HL-60 (cell line): ENCODE measurements at regions not wholly inside any gene's neighbourhood (a gene's known extent, or its start where the extent isn't known, plus 50 kb on each side); places are given as distances from the start of the nearest gene placed in this dataset.

Experiments
- POLR2AphosphoS5 ChIP-seq: IDR thresholded peaks from 2 replicates; pipeline ENCODE4 v1.6.1; 2012; ENCODE audit warnings: low read depth
- TF ChIP-seq, protein P1 (sequence below): IDR thresholded peaks from 2 replicates; pipeline ENCODE4 v1.6.1; 2012; ENCODE audit warnings: low read depth; ENCODE audit not compliant: insufficient replicate concordance
- TF ChIP-seq, protein P2 (sequence below): IDR thresholded peaks from one replicate; pipeline ENCODE4 v1.5.1; 2011; ENCODE audit warnings: low read length, control low read depth, inconsistent platforms; ENCODE audit not compliant: insufficient read depth

DNA sequence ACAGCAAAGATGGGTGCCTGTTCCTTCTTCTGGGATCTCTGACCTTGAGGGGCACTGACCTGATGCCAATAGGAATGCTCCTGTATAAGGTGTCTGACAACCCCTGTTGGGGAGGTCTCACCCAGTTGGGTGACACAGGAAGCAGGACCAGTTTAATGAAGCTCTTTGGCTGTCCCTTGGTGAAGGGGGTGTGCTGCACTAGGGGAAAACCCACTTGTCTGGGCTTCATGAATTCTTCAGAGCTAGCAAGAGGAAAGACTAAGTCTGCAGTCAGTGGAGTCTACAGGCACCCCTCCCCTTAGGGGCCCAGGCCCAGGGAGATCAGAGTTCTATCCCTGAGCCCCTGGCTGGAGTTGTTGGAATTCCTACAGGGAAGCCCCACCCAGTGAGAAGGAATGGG, 550.8 kb upstream of the CHAC2 start:
- TF ChIP-seq, protein P1, sequence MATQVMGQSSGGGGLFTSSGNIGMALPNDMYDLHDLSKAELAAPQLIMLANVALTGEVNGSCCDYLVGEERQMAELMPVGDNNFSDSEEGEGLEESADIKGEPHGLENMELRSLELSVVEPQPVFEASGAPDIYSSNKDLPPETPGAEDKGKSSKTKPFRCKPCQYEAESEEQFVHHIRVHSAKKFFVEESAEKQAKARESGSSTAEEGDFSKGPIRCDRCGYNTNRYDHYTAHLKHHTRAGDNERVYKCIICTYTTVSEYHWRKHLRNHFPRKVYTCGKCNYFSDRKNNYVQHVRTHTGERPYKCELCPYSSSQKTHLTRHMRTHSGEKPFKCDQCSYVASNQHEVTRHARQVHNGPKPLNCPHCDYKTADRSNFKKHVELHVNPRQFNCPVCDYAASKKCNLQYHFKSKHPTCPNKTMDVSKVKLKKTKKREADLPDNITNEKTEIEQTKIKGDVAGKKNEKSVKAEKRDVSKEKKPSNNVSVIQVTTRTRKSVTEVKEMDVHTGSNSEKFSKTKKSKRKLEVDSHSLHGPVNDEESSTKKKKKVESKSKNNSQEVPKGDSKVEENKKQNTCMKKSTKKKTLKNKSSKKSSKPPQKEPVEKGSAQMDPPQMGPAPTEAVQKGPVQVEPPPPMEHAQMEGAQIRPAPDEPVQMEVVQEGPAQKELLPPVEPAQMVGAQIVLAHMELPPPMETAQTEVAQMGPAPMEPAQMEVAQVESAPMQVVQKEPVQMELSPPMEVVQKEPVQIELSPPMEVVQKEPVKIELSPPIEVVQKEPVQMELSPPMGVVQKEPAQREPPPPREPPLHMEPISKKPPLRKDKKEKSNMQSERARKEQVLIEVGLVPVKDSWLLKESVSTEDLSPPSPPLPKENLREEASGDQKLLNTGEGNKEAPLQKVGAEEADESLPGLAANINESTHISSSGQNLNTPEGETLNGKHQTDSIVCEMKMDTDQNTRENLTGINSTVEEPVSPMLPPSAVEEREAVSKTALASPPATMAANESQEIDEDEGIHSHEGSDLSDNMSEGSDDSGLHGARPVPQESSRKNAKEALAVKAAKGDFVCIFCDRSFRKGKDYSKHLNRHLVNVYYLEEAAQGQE = no peak
- TF ChIP-seq, protein P2, sequence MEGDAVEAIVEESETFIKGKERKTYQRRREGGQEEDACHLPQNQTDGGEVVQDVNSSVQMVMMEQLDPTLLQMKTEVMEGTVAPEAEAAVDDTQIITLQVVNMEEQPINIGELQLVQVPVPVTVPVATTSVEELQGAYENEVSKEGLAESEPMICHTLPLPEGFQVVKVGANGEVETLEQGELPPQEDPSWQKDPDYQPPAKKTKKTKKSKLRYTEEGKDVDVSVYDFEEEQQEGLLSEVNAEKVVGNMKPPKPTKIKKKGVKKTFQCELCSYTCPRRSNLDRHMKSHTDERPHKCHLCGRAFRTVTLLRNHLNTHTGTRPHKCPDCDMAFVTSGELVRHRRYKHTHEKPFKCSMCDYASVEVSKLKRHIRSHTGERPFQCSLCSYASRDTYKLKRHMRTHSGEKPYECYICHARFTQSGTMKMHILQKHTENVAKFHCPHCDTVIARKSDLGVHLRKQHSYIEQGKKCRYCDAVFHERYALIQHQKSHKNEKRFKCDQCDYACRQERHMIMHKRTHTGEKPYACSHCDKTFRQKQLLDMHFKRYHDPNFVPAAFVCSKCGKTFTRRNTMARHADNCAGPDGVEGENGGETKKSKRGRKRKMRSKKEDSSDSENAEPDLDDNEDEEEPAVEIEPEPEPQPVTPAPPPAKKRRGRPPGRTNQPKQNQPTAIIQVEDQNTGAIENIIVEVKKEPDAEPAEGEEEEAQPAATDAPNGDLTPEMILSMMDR = no peak
- TF ChIP-seq POLR2AphosphoS5 = no peak
